ENCODE measurements at regions not wholly inside any gene's neighbourhood (a gene's known extent, or its start where the extent isn't known, plus 50 kb on each side); places are given as distances from the start of the nearest gene placed in this dataset.

- DNase-seq (ENCODE audit: low read depth) (peak; percentile 32), FAIRE-seq (no peak)
- TF ChIP-seq EZH2 (IDR thresholded peaks at IDR 0.05; ENCODE audit: insufficient read depth, low read length) (no peak), CTCF (IDR thresholded peaks at IDR 0.05; ENCODE audit: insufficient read depth, low read depth, low read length) (no peak)
- Histone ChIP-seq H4K20me1 (ENCODE audit: insufficient read depth, low read length) (no peaks in the 10 kb centered on the region), H3K4me1 (ENCODE audit: insufficient read depth, low read length) (no peaks in the 10 kb centered on the region), H3K79me2 (ENCODE audit: insufficient read depth, low read length) (no peaks in the 10 kb centered on the region), H3K9ac (ENCODE audit: low read length) (no peak overlapping the region), H3K9me3 (ENCODE audit: insufficient read depth, low read depth, low read length) (no peaks in the 10 kb centered on the region), H3K4me3 (ENCODE audit: insufficient read depth, low read depth, low read length) (no peak overlapping the region), H3K4me2 (ENCODE audit: low read length) (no peak overlapping the region), H3K27me3 (ENCODE audit: insufficient read depth, low read length) (no peaks in the 10 kb centered on the region), H3K36me3 (ENCODE audit: insufficient read depth, low read length) (no peaks in the 10 kb centered on the region), H3K27ac (ENCODE audit: low read depth, low read length) (no peak overlapping the region), H2AFZ (ENCODE audit: low read depth, low read length) (no peak overlapping the region)
- Mint-ChIP-seq H3K27ac (ENCODE audit: unreplicated experiment) (no peak overlapping the region), H3K4me1 (ENCODE audit: low read depth, unreplicated experiment) (no peaks in the 10 kb centered on the region), H3K36me3 (ENCODE audit: low read depth, unreplicated experiment) (no peaks in the 10 kb centered on the region), H3K4me3 (ENCODE audit: unreplicated experiment) (no peak overlapping the region), H3K9me3 (ENCODE audit: unreplicated experiment) (peaks cover 2% of the 10 kb centered on the region), H3K27me3 (ENCODE audit: low read depth, unreplicated experiment) (no peaks in the 10 kb centered on the region)
These were observed 378.7 kb downstream of the RBM43 start for GRCh38 chr2:150882751-150883612.

- H3K4me2 ChIP-seq (ENCODE audit: low read length), result no peak overlapping the region
- no peak overlapping the region for H3K9ac ChIP-seq (ENCODE audit: low read length)
- H3K36me3 ChIP-seq (ENCODE audit: insufficient read depth, low read length), result no peaks in the 10 kb centered on the region
- no peaks in the 10 kb centered on the region for H3K79me2 ChIP-seq (ENCODE audit: insufficient read depth, low read length)
- no peak overlapping the region for H3K4me3 ChIP-seq (ENCODE audit: insufficient read depth, low read depth, low read length)
- TF ChIP-seq CTCF (IDR thresholded peaks at IDR 0.05; ENCODE audit: insufficient read depth, low read depth, low read length), result no peak
- no peak for TF ChIP-seq EZH2 (IDR thresholded peaks at IDR 0.05; ENCODE audit: insufficient read depth, low read length)
- Mint-ChIP-seq H3K27ac (ENCODE audit: unreplicated experiment) (no peak overlapping the region), H3K4me1 (ENCODE audit: low read depth, unreplicated experiment) (no peaks in the 10 kb centered on the region), H3K4me3 (ENCODE audit: unreplicated experiment) (no peak overlapping the region), H3K36me3 (ENCODE audit: low read depth, unreplicated experiment) (no peaks in the 10 kb centered on the region), H3K9me3 (ENCODE audit: unreplicated experiment) (peaks cover 8% of the 10 kb centered on the region), H3K27me3 (ENCODE audit: low read depth, unreplicated experiment) (no peaks in the 10 kb centered on the region)
- no peaks in the 10 kb centered on the region for H3K9me3 ChIP-seq (ENCODE audit: insufficient read depth, low read depth, low read length)
- DNase-seq (ENCODE audit: low read depth) (no peak), FAIRE-seq (no peak)
- H4K20me1 ChIP-seq (ENCODE audit: insufficient read depth, low read length), result no peaks in the 10 kb centered on the region
- H3K27me3 ChIP-seq (ENCODE audit: insufficient read depth, low read length), result no peaks in the 10 kb centered on the region
- no peak overlapping the region for H2AFZ ChIP-seq (ENCODE audit: low read depth, low read length)
- no peaks in the 10 kb centered on the region for H3K4me1 ChIP-seq (ENCODE audit: insufficient read depth, low read length)
- no peak overlapping the region for H3K27ac ChIP-seq (ENCODE audit: low read depth, low read length)
These were observed 380.7 kb downstream of the RBM43 start for GRCh38 chr2:150880986-150881385.

- H3K4me1 Mint-ChIP-seq (ENCODE audit: low read depth, unreplicated experiment), result no peaks in the 10 kb centered on the region
- TF ChIP-seq EZH2 (IDR thresholded peaks at IDR 0.05; ENCODE audit: insufficient read depth, low read length) (no peak), CTCF (IDR thresholded peaks at IDR 0.05; ENCODE audit: insufficient read depth, low read depth, low read length) (no peak)
These were observed 383.3 kb downstream of the RBM43 start for GRCh38 chr2:150878356-150878755.

More at GRCh38 chr2:150878356-150878755, 383.3 kb downstream of the RBM43 start:
- H3K27ac ChIP-seq (ENCODE audit: low read depth, low read length), result no peak overlapping the region
- no peaks in the 10 kb centered on the region for H3K79me2 ChIP-seq (ENCODE audit: insufficient read depth, low read length)
- no peaks in the 10 kb centered on the region for H3K27me3 ChIP-seq (ENCODE audit: insufficient read depth, low read length)
- no peak overlapping the region for H3K9ac ChIP-seq (ENCODE audit: low read length)
- peaks cover 8% of the 10 kb centered on the region for H3K9me3 Mint-ChIP-seq (ENCODE audit: unreplicated experiment)
- no peak overlapping the region for H3K27ac Mint-ChIP-seq (ENCODE audit: unreplicated experiment)
- DNase-seq (ENCODE audit: low read depth), result peak; percentile 28
- no peaks in the 10 kb centered on the region for H3K36me3 Mint-ChIP-seq (ENCODE audit: low read depth, unreplicated experiment)
- H3K9me3 ChIP-seq (ENCODE audit: insufficient read depth, low read depth, low read length), result no peaks in the 10 kb centered on the region
- no peak overlapping the region for H3K4me2 ChIP-seq (ENCODE audit: low read length)
- H3K4me1 ChIP-seq (ENCODE audit: insufficient read depth, low read length), result no peaks in the 10 kb centered on the region
- peaks cover 2% of the 10 kb centered on the region for H3K27me3 Mint-ChIP-seq (ENCODE audit: low read depth, unreplicated experiment)
- H4K20me1 ChIP-seq (ENCODE audit: insufficient read depth, low read length), result no peaks in the 10 kb centered on the region
- no peak overlapping the region for H3K4me3 ChIP-seq (ENCODE audit: insufficient read depth, low read depth, low read length)
- H3K4me3 Mint-ChIP-seq (ENCODE audit: unreplicated experiment), result no peak overlapping the region
- H3K36me3 ChIP-seq (ENCODE audit: insufficient read depth, low read length), result no peaks in the 10 kb centered on the region
- FAIRE-seq, result no peak
- H2AFZ ChIP-seq (ENCODE audit: low read depth, low read length), result no peak overlapping the region

All from astrocyte (in vitro differentiated cells and primary cell).